Astrocyte of the cerebellum (primary cell): ENCODE measurements at regions not wholly inside any gene's neighbourhood (a gene's known extent, or its start where the extent isn't known, plus 50 kb on each side); places are given as distances from the start of the nearest gene placed in this dataset.

ENCODE experiments used
- DNase-seq: peaks from one replicate; pipeline ENCODE4 v3.0.0-alpha.2; 2011; ENCODE audit warnings: low read depth
- H3K4me3 ChIP-seq: 2 replicates; pipeline ENCODE4 v1.5.1; 2011; ENCODE audit warnings: mild to moderate bottlenecking, low read depth, low read length, moderate library complexity
- CTCF ChIP-seq: IDR thresholded peaks from 2 replicates; pipeline ENCODE4 v1.5.1; 2012; ENCODE audit warnings: low read length, low read depth, moderate library complexity, mild to moderate bottlenecking; ENCODE audit errors: missing control alignments
- in situ Hi-C: cut with HindIII; loops from 2 replicates; pipeline ENCODE4 v1.10.0; 2017; ENCODE audit warnings: low sequenced_read_pairs

- no peak for TF ChIP-seq CTCF
- no peak overlapping the region for H3K4me3 ChIP-seq
Observed at GRCh38 chr15:70469182-70469581, 294.2 kb downstream of the UACA start.

GRCh38 chr15:70466895-70467529 is 296.3 kb downstream of the UACA start:
- peak; percentile 88 for TF ChIP-seq CTCF
- peak; percentile 40 for DNase-seq
- no peak overlapping the region for H3K4me3 ChIP-seq
- in situ Hi-C loops, result no loop called here

More at GRCh38 chr15:70469182-70469581, 294.2 kb downstream of the UACA start:
- DNase-seq, result no peak
- in situ Hi-C loops, result no loop called here

GRCh38 chr15:70466305-70466704 is 297.1 kb downstream of the UACA start:
- no peak for TF ChIP-seq CTCF
- in situ Hi-C loops, result no loop called here
- no peak overlapping the region for H3K4me3 ChIP-seq
- DNase-seq, result no peak

- in situ Hi-C loops, result no loop called here
- no peak for TF ChIP-seq CTCF
- no peak overlapping the region for H3K4me3 ChIP-seq
- no peak for DNase-seq
Observed at GRCh38 chr15:70465812-70466211, 297.5 kb downstream of the UACA start.

GRCh38 chr15:70463453-70463834 is 299.9 kb downstream of the UACA start:
- DNase-seq, result no peak
- H3K4me3 ChIP-seq, result no peak overlapping the region
- in situ Hi-C loops, result no loop called here
- no peak for TF ChIP-seq CTCF

- DNase-seq, result no peak
- no peak for TF ChIP-seq CTCF
- in situ Hi-C loops, result no loop called here
- H3K4me3 ChIP-seq, result no peak overlapping the region
Observed at GRCh38 chr15:70461992-70462391, 301.4 kb downstream of the UACA start.

GRCh38 chr15:70461017-70461416 is 302.3 kb downstream of the UACA start:
- DNase-seq, result no peak
- in situ Hi-C loops, result no loop called here
- TF ChIP-seq CTCF, result no peak
- no peak overlapping the region for H3K4me3 ChIP-seq
